OCI-LY7 (cell line): ENCODE measurements at regions not wholly inside any gene's neighbourhood (a gene's known extent, or its start where the extent isn't known, plus 50 kb on each side); places are given as distances from the start of the nearest gene placed in this dataset.

ENCODE experiments used
- EZH2phosphoT487 ChIP-seq: fragments of 200-600 bp; sonication (generic); IDR thresholded peaks from 2 replicates; pipeline ENCODE4 v1.6.1; 2018; ENCODE audit warnings: low read depth, borderline replicate concordance, mild to moderate bottlenecking, mixed run types, antibody characterized with exemption, low read length, moderate library complexity, mixed read lengths
- TF ChIP-seq, protein P1 (sequence below): fragments of 200-600 bp; sonication (generic); conservative IDR thresholded peaks from 2 replicates; pipeline ENCODE4 v1.5.1; 2014; ENCODE audit warnings: mild to moderate bottlenecking, antibody characterized with exemption, low read length, moderate library complexity, mixed read lengths

DNA sequence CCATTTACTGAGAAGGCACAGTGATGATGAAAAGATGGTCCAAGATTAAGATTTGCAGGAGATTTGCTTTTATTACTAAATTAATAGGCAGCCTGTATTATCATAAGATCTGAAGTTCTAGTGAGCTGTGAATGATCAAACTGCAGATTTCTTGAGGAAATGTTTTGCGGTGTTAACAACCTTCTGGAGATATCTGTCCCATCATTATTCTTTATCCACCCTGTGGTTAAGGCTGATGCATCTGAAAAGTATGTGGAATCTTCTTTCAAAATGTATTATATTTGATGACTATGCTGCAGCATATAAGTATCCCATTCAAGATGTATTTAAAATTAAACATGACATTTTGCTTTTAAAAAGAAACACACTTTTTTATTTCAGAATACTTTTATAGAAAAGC is 150.3 kb downstream of the POLR1F start:
- TF ChIP-seq, protein P1, sequence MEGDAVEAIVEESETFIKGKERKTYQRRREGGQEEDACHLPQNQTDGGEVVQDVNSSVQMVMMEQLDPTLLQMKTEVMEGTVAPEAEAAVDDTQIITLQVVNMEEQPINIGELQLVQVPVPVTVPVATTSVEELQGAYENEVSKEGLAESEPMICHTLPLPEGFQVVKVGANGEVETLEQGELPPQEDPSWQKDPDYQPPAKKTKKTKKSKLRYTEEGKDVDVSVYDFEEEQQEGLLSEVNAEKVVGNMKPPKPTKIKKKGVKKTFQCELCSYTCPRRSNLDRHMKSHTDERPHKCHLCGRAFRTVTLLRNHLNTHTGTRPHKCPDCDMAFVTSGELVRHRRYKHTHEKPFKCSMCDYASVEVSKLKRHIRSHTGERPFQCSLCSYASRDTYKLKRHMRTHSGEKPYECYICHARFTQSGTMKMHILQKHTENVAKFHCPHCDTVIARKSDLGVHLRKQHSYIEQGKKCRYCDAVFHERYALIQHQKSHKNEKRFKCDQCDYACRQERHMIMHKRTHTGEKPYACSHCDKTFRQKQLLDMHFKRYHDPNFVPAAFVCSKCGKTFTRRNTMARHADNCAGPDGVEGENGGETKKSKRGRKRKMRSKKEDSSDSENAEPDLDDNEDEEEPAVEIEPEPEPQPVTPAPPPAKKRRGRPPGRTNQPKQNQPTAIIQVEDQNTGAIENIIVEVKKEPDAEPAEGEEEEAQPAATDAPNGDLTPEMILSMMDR, result no peak
- no peak for TF ChIP-seq EZH2phosphoT487
